PC-3 (cell line): ENCODE measurements at regions not wholly inside any gene's neighbourhood (a gene's known extent, or its start where the extent isn't known, plus 50 kb on each side); places are given as distances from the start of the nearest gene placed in this dataset.

ENCODE experiments used
- ATAC-seq: fragments of 200-7000 bp; cut with Tn5 transposase; 2 replicates; pipeline ENCODE4 v1.9.1; 2020; ENCODE audit warnings: mild to moderate bottlenecking, moderate library complexity
- BruUV-seq: library from RNA; stranded (reverse); fragments of 400-500 nt; replicated peaks from 2 replicates; lab custom pipeline; 2021; lab: Mats Ljungman, UMichigan
- CTCF ChIA-PET: fragments of 300-600 bp; sonication (Branson Sonifier 250); formaldehyde crosslinking; loops from one replicate; lab custom pipeline; 2022; ENCODE audit warnings: antibody characterized with exemption; lab: Charles Lee
- POLR2A ChIA-PET: fragments of 300-600 bp; sonication (Branson Sonifier 250); formaldehyde crosslinking; loops from one replicate; lab custom pipeline; 2022; ENCODE audit warnings: antibody characterized with exemption; ENCODE audit not compliant: unreplicated experiment; lab: Charles Lee
- DNase-seq: peaks from one replicate; pipeline ENCODE4 v3.0.0-alpha.2; 2015
- H2AFZ ChIP-seq: fragments of 300-600 bp; sonication (generic); 2 replicates; pipeline ENCODE4 v1.6.0; 2016; ENCODE audit warnings: antibody characterized with exemption, low read length
- H3F3A ChIP-seq: fragments of 300-600 bp; sonication (generic); one replicate; pipeline ENCODE4 v1.6.0; 2017; ENCODE audit warnings: antibody characterized with exemption, low read length, control low read depth, mild to moderate bottlenecking; ENCODE audit not compliant: unreplicated experiment
- H3K27ac ChIP-seq: fragments of 300-600 bp; sonication (generic); 2 replicates; pipeline ENCODE4 v1.5.1; 2016; ENCODE audit warnings: mild to moderate bottlenecking, low read length
- H3K27me3 ChIP-seq: fragments of 300-600 bp; sonication (generic); 2 replicates; pipeline ENCODE4 v1.6.1; 2016; ENCODE audit warnings: low read length, mixed read lengths
- H3K36me3 ChIP-seq: fragments of 300-600 bp; sonication (generic); 2 replicates; pipeline ENCODE4 v1.6.1; 2016; ENCODE audit warnings: low read depth, mixed run types, low read length, mixed read lengths
- H3K4me1 ChIP-seq: fragments of 300-600 bp; sonication (generic); 2 replicates; pipeline ENCODE4 v1.5.1; 2016; ENCODE audit warnings: low read length; ENCODE audit not compliant: insufficient read depth
- H3K4me2 ChIP-seq: fragments of 300-600 bp; sonication (generic); 2 replicates; pipeline ENCODE4 v1.6.0; 2016; ENCODE audit warnings: low read length
- H3K4me3 ChIP-seq: fragments of 300-600 bp; sonication (generic); 2 replicates; pipeline ENCODE4 v1.5.1; 2016; ENCODE audit warnings: mild to moderate bottlenecking, low read length, mixed read lengths
- H3K79me2 ChIP-seq: fragments of 300-600 bp; sonication (generic); 2 replicates; pipeline ENCODE4 v1.6.1; 2017; ENCODE audit warnings: low read length, mixed read lengths
- H3K9ac ChIP-seq: fragments of 300-600 bp; sonication (generic); 2 replicates; pipeline ENCODE4 v1.6.0; 2016; ENCODE audit warnings: mild to moderate bottlenecking, low read length
- H3K9me2 ChIP-seq: fragments of 300-600 bp; sonication (generic); replicated peaks from 2 replicates; pipeline ENCODE4 v1.6.1; 2016; ENCODE audit warnings: mixed run types, low read length, mixed read lengths
- H3K9me3 ChIP-seq: fragments of 300-600 bp; sonication (generic); 2 replicates; pipeline ENCODE4 v1.6.1; 2016; ENCODE audit warnings: low read length, mixed read lengths
- H4K20me1 ChIP-seq: fragments of 300-600 bp; sonication (generic); 2 replicates; pipeline ENCODE4 v1.6.1; 2016; ENCODE audit warnings: low read length, mixed read lengths
- EZH2 ChIP-seq: fragments of 300-600 bp; sonication (generic); IDR thresholded peaks from one replicate; pipeline ENCODE4 v1.6.1; 2017; ENCODE audit warnings: antibody characterized with exemption, mild to moderate bottlenecking, low read length; ENCODE audit not compliant: unreplicated experiment
- EZH2phosphoT487 ChIP-seq: fragments of 300-600 bp; sonication (generic); IDR thresholded peaks from 2 replicates; pipeline ENCODE4 v1.6.1; 2018; ENCODE audit warnings: mild to moderate bottlenecking, antibody characterized with exemption, low read length, borderline replicate concordance
- intact Hi-C: fragments of 100-400 bp; cut with micrococcal nuclease; formaldehyde crosslinking; loops from 2 replicates; pipeline ENCODE4 v1.9.0; 2023
- TF ChIP-seq, protein P1 (sequence below): fragments of 300-600 bp; sonication (generic); conservative IDR thresholded peaks from 2 replicates; pipeline ENCODE4 v1.5.1; 2017; ENCODE audit warnings: antibody characterized with exemption, low read depth, mild to moderate bottlenecking, low read length

DNA sequence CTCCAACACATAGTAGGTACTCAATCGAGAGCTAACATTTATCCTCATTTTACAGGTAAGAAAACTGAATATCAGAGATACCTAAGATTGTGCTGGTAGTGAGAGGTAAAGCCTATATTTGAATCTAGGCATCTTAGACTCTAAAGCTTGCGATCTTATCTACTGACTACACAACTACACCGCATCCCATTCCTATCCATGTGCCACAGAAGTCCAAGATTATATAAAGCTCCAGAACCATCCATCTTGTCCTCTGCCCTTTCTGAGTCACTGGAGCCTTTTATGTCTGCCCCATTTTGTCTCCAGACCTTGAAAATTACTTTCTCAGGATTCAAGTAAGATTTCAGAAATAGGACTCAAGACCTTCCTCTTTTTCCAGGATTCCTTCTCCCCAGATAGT lies 84.4 kb downstream of the OR5AK2 start:
- H3F3A ChIP-seq = peaks cover 8% of the 10 kb centered on the region
- peak overlapping the region; percentile 12; the same call in 1 of the 2 replicates for H2AFZ ChIP-seq
- no peak overlapping the region for H3K4me3 ChIP-seq
- DNase-seq (no peak), ATAC-seq (no peak)
- no peaks in the 10 kb centered on the region for H3K36me3 ChIP-seq
- intact Hi-C loops = no loop called here
- ChIA-PET POLR2A (no interaction called here), CTCF (interaction anchor here (0.8 kb wide), 1 partner anchor 176 kb away, joined by 5 read pairs; no protein-coding TSS in a partner anchor)
- peak overlapping the region; percentile 32 for H3K4me2 ChIP-seq
- TF ChIP-seq EZH2 (no peak), EZH2phosphoT487 (no peak)
- TF ChIP-seq, protein P1, sequence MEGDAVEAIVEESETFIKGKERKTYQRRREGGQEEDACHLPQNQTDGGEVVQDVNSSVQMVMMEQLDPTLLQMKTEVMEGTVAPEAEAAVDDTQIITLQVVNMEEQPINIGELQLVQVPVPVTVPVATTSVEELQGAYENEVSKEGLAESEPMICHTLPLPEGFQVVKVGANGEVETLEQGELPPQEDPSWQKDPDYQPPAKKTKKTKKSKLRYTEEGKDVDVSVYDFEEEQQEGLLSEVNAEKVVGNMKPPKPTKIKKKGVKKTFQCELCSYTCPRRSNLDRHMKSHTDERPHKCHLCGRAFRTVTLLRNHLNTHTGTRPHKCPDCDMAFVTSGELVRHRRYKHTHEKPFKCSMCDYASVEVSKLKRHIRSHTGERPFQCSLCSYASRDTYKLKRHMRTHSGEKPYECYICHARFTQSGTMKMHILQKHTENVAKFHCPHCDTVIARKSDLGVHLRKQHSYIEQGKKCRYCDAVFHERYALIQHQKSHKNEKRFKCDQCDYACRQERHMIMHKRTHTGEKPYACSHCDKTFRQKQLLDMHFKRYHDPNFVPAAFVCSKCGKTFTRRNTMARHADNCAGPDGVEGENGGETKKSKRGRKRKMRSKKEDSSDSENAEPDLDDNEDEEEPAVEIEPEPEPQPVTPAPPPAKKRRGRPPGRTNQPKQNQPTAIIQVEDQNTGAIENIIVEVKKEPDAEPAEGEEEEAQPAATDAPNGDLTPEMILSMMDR = no peak
- H4K20me1 ChIP-seq = no peaks in the 10 kb centered on the region
- H3K27me3 ChIP-seq = no peaks in the 10 kb centered on the region
- peaks cover 27% of the 10 kb centered on the region for H3K4me1 ChIP-seq
- H3K27ac ChIP-seq = peak overlapping the region; percentile 85
- H3K9me3 ChIP-seq = no peaks in the 10 kb centered on the region
- no peaks in the 10 kb centered on the region for H3K79me2 ChIP-seq
- no TSS peak for BruUV-seq
- H3K9me2 ChIP-seq = peaks cover 6% of the 10 kb centered on the region; the same call in 1 of the 2 replicates
- H3K9ac ChIP-seq = peak overlapping the region; percentile 16; the same call in 1 of the 2 replicates

DNA sequence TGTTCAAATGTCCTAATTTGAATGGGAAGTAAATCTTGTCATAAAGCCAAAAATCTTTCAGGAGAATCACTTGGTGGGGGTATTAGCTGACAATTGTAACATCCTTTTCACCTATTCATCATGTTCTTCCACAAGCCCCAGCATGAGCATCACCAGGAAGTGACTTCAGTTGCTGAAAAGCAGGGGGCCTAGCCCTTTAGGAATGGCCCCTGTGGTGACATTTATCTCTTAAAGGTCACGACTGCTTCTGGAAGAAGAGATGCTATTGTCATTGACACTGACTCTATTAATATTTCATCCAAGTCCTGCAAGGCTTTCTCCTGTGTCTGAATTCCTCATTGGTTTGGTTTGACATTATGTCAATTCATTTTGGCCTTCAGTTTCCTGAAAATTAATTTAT lies 92.6 kb downstream of the OR5AK2 start:
- intact Hi-C loops = no loop called here
- POLR2A ChIA-PET = no interaction called here

DNA sequence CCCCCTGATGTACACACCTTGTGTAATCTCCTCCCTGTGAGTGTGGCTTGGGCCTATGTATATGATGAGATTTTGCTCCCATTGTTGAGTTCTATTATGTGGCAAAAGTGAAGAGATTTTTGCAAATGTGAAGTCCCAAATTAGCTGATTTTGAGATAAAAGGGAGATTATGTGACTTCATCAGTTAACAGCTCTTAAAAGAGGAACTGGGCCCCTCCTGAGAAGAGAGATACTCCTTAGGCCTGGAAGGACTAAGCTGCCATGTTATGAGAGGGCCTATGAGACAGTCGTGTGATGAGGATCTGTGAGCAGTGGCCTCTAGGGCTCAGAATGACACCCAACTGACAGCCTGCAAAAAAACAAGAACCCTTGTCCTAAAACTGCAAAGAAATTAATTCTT lies 93.4 kb downstream of the OR5AK2 start:
- Histone ChIP-seq H4K20me1 (no peaks in the 10 kb centered on the region), H3F3A (no peaks in the 10 kb centered on the region), H3K4me3 (no peak overlapping the region), H3K9ac (no peak overlapping the region), H3K36me3 (no peaks in the 10 kb centered on the region), H2AFZ (no peak overlapping the region), H3K4me1 (no peaks in the 10 kb centered on the region), H3K9me2 (no peaks in the 10 kb centered on the region), H3K4me2 (no peak overlapping the region), H3K9me3 (no peaks in the 10 kb centered on the region), H3K27me3 (no peaks in the 10 kb centered on the region), H3K27ac (no peak overlapping the region), H3K79me2 (no peaks in the 10 kb centered on the region)
- DNase-seq (no peak), ATAC-seq (no peak)
- no TSS peak for BruUV-seq
- TF ChIP-seq EZH2phosphoT487 = no peak
- no peak for TF ChIP-seq EZH2
- TF ChIP-seq, protein P1 = no peak
- ChIA-PET CTCF (no interaction called here), POLR2A (no interaction called here)
- intact Hi-C loops = no loop called here

More for the DNA sequence above, 92.6 kb downstream of the OR5AK2 start:
- no peaks in the 10 kb centered on the region for H3K27me3 ChIP-seq
- CTCF ChIA-PET = no interaction called here
- ATAC-seq (no peak), DNase-seq (no peak)
- H3K27ac ChIP-seq = no peak overlapping the region
- H3K9me3 ChIP-seq = no peaks in the 10 kb centered on the region
- H3K9me2 ChIP-seq = no peaks in the 10 kb centered on the region
- no TSS peak for BruUV-seq
- no peaks in the 10 kb centered on the region for H4K20me1 ChIP-seq
- H3K36me3 ChIP-seq = no peaks in the 10 kb centered on the region
- no peak overlapping the region for H3K4me2 ChIP-seq
- H2AFZ ChIP-seq = no peak overlapping the region
- no peak overlapping the region for H3K4me3 ChIP-seq
- no peaks in the 10 kb centered on the region for H3K4me1 ChIP-seq
- no peaks in the 10 kb centered on the region for H3F3A ChIP-seq
- TF ChIP-seq EZH2phosphoT487 (no peak), EZH2 (no peak)
- TF ChIP-seq, protein P1 = no peak
- no peak overlapping the region for H3K9ac ChIP-seq
- H3K79me2 ChIP-seq = no peaks in the 10 kb centered on the region
